ENCODE measurements at regions not wholly inside any gene's neighbourhood (a gene's known extent, or its start where the extent isn't known, plus 50 kb on each side); places are given as distances from the start of the nearest gene placed in this dataset. TPM values are rescaled to one million over a fixed set of nuclear protein-coding genes. Genes with fewer than 3 reads are reported as not detected.

Small RNA genes lying in the stretch of these regions (microRNA-seq; reads per million reads assigned to microRNA genes)
- not detected for gene MIR548AJ1 (ENCODE audit: borderline replicate concordance)

Small RNA genes lying in the stretch of these regions (small RNA-seq; reads per million reads assigned to genes)
- gene MIR548AJ1, result not detected
